ENCODE measurements at regions not wholly inside any gene's neighbourhood (a gene's known extent, or its start where the extent isn't known, plus 50 kb on each side); places are given as distances from the start of the nearest gene placed in this dataset.

GRCh38 chr18:25810736-25811135, 279.7 kb downstream of the SS18 start:
- H3K9me3 ChIP-seq: no peaks in the 10 kb centered on the region
- no peaks in the 10 kb centered on the region for H3K36me3 ChIP-seq
- H3K27me3 ChIP-seq: no peaks in the 10 kb centered on the region
- H3K4me3 ChIP-seq: no peak overlapping the region
- 88 to 96% (median 92%) methylated on average over 3 of the region's 3 CpGs for WGBS, 3 donors
- DNase-seq: no peak
- TF ChIP-seq POLR2A (IDR thresholded peaks at IDR 0.05): no peak
- TF ChIP-seq CTCF (IDR thresholded peaks at IDR 0.05): no peak
- no peaks in the 10 kb centered on the region for H3K4me1 ChIP-seq (ENCODE audit: insufficient read depth)
- H3K27ac ChIP-seq: no peak overlapping the region
- intact Hi-C loops (cut with DNase I): loop anchor here in 1 of 4 donors (10.0 kb wide), 1 partner anchor 64 kb away; no protein-coding TSS in a partner anchor

DNA sequence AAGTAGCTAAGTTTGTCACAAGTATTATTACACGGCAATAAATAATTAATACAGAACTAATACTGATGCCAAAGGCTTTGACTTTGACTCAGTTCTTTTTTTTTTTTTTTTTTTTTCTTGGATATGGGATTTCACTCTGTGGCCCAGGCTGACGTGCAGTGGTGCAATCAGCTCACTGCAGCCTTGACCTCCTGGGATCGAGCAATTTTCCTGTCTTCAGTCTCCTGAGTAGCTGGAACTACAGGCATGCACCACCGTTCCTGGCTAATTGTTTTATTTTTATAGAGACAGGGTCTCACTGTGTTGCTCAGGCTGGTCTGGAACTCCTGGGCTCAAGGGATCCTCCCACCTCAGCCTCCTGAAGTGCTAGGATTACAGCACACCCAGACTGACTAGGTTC, 284.5 kb downstream of the SS18 start:
- TF ChIP-seq POLR2A (IDR thresholded peaks at IDR 0.05): no peak
- no peak for TF ChIP-seq CTCF (IDR thresholded peaks at IDR 0.05)
- no peaks in the 10 kb centered on the region for H3K9me3 ChIP-seq
- no peaks in the 10 kb centered on the region for H3K27me3 ChIP-seq
- 44 to 54% (median 52%) methylated on average over 4 of the region's 4 CpGs for WGBS, 3 donors
- intact Hi-C loops (cut with DNase I): no loop called here
- peak overlapping the region in 1 of 2 donors; percentile 51 for H3K27ac ChIP-seq
- DNase-seq: peak in 1 of 5 donors; percentile 28
- H3K36me3 ChIP-seq: no peaks in the 10 kb centered on the region
- H3K4me3 ChIP-seq: no peak overlapping the region
- H3K4me1 ChIP-seq (ENCODE audit: insufficient read depth): peaks cover 3% of the 10 kb centered on the region

GRCh38 chr18:25805323-25805722, 285.1 kb downstream of the SS18 start:
- TF ChIP-seq EP300 (IDR thresholded peaks at IDR 0.05) (no peak), CTCF (IDR thresholded peaks at IDR 0.05) (no peak), POLR2A (IDR thresholded peaks at IDR 0.05) (no peak)
- intact Hi-C loops (cut with DNase I): no loop called here
- peak in 3 of 5 donors; percentile 18 to 35 (median 33) for DNase-seq
- H3K27me3 ChIP-seq: no peaks in the 10 kb centered on the region
- H3K9me3 ChIP-seq: no peaks in the 10 kb centered on the region
- no peak overlapping the region for H3K4me3 ChIP-seq
- no peaks in the 10 kb centered on the region for H3K36me3 ChIP-seq
- H3K4me1 ChIP-seq (ENCODE audit: insufficient read depth): peaks cover 3% of the 10 kb centered on the region
- peak overlapping the region in 1 of 2 donors; percentile 51 for H3K27ac ChIP-seq
- 9 to 13% (median 13%) methylated on average over 5 of the region's 5 CpGs for WGBS, 3 donors

DNA sequence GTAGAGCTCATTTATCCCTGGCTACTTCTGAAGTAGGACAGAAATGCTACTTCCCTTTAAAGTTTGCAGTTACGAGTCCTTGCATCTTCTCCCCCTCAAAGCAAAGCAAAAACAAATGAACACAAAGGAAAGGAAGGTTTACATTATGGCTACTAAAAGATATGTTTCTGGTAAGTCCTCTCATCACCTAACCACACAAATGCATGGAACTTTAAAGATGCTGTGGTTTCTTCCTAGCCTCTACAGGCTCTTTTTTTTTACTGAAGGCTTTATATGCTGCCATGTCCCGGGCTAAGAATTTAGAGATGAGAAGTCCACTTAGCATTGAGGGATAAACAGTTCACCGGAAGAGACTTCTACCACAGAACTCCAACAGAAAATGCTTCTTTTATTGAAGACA, 291.2 kb downstream of the SS18 start:
- 83 to 90% (median 88%) methylated on average over 3 of the region's 3 CpGs for WGBS, 3 donors
- TF ChIP-seq EP300 (IDR thresholded peaks at IDR 0.05) (no peak), CTCF (IDR thresholded peaks at IDR 0.05) (no peak), POLR2A (IDR thresholded peaks at IDR 0.05) (no peak)

DNA sequence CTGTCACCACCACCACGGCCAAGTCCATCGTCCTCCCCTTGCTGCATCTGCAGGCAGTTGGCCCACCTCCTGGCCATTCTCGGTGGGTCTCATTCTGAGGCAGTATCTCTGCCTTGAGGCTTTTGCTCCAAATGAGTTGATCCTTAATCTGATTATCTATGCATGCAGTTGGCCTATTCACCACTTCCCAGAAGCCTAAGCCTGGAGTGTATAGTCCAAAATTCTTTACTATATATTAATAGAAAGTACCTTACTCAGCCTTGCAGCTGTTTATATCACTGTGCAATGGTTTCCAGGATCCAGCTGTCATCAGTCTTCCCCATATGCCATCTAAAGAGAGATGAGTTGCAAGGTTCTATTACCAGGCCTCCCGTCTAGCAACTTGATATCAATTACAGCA, 292.4 kb downstream of the SS18 start:
- Histone ChIP-seq H3K4me1 (ENCODE audit: insufficient read depth) (no peaks in the 10 kb centered on the region), H3K27me3 (no peaks in the 10 kb centered on the region), H3K9me3 (no peaks in the 10 kb centered on the region), H3K36me3 (no peaks in the 10 kb centered on the region), H3K27ac (no peak overlapping the region), H3K4me3 (no peak overlapping the region)
- DNase-seq: no peak
- TF ChIP-seq POLR2A (IDR thresholded peaks at IDR 0.05) (no peak), EP300 (IDR thresholded peaks at IDR 0.05) (no peak), CTCF (IDR thresholded peaks at IDR 0.05) (no peak)
- WGBS, 3 donors: 83 to 89% (median 86%) methylated on average over 4 of the region's 4 CpGs
- intact Hi-C loops (cut with DNase I): no loop called here

More for the DNA sequence above, 291.2 kb downstream of the SS18 start:
- no peak overlapping the region for H3K4me3 ChIP-seq
- intact Hi-C loops (cut with DNase I): no loop called here
- no peaks in the 10 kb centered on the region for H3K4me1 ChIP-seq (ENCODE audit: insufficient read depth)
- no peaks in the 10 kb centered on the region for H3K27me3 ChIP-seq
- H3K36me3 ChIP-seq: no peaks in the 10 kb centered on the region
- H3K9me3 ChIP-seq: no peaks in the 10 kb centered on the region
- DNase-seq: no peak
- H3K27ac ChIP-seq: no peak overlapping the region

Measured in ovary (tissue), 7 donors.